ENCODE measurements at regions not wholly inside any gene's neighbourhood (a gene's known extent, or its start where the extent isn't known, plus 50 kb on each side); places are given as distances from the start of the nearest gene placed in this dataset.

DNA sequence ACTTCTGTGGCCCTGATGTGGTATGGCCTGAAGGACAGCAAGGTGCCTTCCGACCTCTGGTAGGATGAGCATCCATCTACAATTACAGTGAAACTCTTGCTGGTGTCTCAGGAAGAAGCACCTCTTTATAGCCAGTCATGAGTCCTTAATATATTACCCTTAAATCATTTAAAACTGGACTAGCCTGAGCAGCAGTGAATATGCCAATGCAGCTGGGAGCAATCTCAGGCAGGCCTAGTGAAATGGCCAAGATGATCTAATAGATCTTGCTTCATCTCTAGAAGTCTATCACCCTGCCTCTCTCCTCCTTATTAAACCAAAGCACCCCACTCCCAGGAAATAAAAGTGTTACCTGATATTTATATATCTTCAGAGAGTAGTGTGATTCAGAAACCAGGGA lies 66.7 kb upstream of the SORCS3 start (continued):
- TF ChIP-seq CHD7 (IDR thresholded peaks at IDR 0.05; ENCODE audit: insufficient replicate concordance, low read length) (no peak), TBP (IDR thresholded peaks at IDR 0.05; ENCODE audit: low read depth, low read length) (no peak), JUND (IDR thresholded peaks at IDR 0.05; ENCODE audit: low read length) (no peak), POU5F1 (IDR thresholded peaks at IDR 0.05; ENCODE audit: low read depth, low read length) (no peak), FOSL1 (IDR thresholded peaks at IDR 0.05; ENCODE audit: insufficient read depth, low read depth, low read length) (no peak)
